ENCODE measurements at regions not wholly inside any gene's neighbourhood (a gene's known extent, or its start where the extent isn't known, plus 50 kb on each side); places are given as distances from the start of the nearest gene placed in this dataset.
"Not testable (repeated sequence)": the region's sequence is repeated elsewhere in the genome, so short reads cannot be mapped to it uniquely, and the experiment has no call there.

- DNase-seq = no peak
These were observed 234.3 kb downstream of the SQOR start for GRCh38 chr15:45869034-45869668.

GRCh38 chr15:45871121-45871855 is 236.5 kb downstream of the SQOR start:
- no peak for DNase-seq

GRCh38 chr15:45873781-45874180 is 239.0 kb downstream of the SQOR start:
- DNase-seq = no peak

DNA sequence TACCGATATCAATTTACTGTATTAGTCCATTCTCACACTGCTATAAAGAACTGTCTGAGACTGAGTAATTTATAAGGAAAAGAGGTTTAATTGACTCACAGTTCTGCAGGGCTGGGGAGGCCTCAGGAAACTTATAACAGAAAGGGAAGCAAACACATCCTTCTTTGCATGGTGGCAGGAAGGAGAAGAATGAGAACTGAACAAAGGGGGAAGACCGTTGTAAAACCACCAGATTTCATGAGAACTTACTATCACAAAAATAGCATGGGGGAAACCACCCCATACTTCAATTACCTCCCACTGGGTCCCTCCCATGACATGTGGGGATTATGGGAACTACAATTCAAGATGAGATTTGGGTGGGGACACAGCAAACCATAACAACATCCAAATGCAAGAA is 239.7 kb downstream of the SQOR start:
- not testable (repeated sequence) for DNase-seq

DNA sequence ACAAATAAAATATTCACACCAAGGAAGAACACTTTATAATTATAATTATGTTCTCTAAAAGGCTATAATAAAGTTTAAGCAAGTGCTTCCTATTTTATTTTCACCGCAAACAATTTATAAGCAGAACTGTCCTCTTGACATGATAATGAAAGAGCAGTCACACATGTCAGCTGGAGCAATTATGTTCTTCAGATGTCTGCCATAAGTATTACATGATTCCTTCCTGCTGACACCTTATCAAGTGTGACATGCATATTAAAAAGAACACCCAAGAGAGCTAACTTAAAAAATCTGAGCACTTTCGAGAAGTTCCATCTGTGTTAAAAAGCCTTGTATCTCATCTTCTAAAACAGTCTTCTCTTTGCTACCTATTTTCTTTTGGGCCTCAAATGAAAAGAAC is 249.5 kb downstream of the SQOR start:
- DNase-seq = no peak

DNA sequence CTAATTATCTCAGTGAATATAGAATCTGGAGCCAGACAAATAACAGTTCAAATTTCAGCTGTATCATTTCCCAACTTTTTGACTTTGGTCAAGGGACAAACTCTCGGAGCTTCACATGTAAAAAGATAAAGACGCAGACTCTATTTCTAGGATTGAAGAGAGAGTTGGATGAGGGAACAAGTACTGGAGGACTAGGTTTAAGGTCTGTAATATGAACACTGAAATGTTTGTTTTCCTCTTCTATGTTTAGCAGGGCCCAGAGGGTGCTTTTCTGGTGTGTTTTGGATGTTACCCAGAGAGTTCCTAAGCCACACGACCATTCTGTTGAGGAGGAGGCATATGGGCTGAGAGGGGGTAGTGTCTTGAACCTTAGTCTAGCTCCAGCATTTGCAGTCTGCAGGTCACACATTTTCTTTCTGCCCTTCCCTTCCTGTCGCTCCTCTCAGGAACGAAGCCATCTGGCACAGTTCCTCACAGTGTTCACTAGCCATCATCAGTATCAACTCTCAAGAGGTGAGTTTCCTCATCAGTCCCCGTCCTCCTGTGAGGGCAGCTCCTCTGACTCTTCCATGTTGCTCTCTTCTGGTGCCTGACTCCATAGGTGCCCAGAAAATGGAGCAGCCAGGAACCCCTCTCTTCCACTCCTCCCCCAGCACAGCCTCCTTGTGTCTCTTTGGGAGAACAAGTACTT is 250.1 kb downstream of the SQOR start:
- no peak for DNase-seq

DNA sequence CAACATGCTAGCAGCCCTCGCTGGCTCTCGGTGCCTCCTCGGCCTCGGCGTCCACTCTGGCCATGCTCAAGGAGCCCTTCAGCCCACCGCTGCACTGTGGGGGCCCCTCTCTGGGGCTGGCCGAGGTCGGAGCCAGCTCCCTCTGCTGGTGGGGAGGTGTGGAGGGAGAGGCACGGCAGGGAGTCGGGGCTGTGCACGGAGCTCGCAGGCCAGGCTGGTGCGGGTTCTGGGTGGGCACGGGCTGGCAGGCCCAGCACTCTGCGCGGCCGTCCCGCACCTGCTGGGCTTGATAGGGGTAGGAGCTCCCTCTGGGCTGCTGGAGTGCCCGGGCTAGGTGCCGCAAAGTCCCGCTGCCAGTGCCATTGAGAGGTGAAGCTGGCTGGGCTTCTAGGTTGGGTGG is 251.0 kb downstream of the SQOR start:
- DNase-seq = no peak

GRCh38 chr15:45891766-45892165 is 256.9 kb downstream of the SQOR start:
- no peak for DNase-seq

DNA sequence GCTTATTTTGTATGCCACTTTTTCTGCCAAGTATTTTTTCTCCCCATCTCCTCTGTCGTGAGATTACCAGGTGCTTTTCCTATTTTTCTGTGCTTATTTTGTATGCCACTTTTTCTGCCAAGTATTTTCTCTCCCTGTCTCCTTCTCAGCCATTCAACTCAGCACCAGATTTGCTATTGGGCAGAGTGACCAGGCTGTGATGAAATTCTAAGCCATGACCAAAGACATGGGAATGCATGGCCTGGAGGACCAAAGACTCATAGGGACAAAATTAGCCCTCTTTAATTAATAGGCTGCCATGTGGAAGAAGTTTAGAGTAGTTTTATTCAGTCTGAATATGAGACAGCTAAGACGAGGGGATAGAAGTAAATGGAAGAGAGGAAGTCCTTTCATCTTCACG is 257.4 kb downstream of the SQOR start:
- no peak for DNase-seq

GRCh38 chr15:45903283-45903682 is 268.5 kb downstream of the SQOR start:
- DNase-seq = no peak

DNA sequence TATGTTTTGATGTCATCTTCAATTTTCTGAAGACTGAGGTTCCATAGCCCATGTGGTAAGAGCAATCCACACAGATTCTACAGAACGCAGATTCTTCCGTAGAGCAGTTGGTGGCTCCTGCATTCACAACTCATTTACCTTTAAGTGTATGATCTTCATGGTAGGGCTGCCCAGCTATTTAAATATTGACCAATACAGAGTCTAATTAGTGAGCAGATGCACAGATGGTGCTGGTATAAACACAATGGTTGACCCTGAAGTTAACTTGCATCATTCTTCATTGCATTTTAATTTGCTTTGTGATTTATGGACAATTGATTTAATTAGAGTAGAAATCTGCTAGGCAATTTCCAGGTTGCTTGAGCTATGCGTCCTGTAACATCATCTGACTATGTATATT is 269.2 kb downstream of the SQOR start:
- DNase-seq = no peak

DNA sequence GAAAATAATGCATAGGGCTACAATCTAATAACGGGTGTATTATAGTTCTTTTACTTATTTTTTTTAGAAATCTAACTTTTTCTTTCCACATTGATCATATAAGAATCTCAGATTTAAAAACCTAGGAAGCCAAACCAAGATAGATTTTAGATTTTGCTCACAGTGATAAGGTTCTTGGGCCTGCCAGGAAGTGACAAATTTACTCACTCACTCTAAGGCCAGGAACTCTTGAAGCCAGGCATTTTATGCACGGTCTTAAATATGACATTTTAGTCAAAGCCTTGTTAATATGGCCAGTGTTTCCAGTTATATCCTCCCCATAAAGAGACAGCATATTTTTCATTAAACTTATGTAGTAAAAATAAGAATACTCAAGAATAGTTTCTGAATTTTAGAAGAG is 271.4 kb downstream of the SQOR start:
- DNase-seq = no peak

DNA sequence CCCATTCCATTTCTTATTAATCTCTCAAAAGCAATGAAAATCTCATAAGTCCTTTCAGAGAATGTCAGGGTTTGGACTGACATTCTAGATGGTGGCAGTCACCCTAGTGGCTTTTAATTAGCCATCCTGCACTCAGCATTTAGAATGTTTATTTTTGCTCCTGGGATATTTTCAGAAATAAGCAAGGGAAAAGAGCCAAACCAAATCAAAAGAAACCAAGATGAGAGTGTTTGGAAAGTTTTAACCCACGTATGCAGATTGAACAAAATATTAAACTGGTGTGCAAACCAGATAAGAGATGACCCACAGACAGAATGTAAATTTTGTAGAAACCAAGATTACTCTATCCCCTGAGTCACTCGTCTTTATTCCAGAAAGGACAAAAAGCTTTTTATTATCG is 275.8 kb downstream of the SQOR start:
- DNase-seq = no peak

GRCh38 chr15:45913451-45913850 is 278.6 kb downstream of the SQOR start:
- no peak for DNase-seq

DNA sequence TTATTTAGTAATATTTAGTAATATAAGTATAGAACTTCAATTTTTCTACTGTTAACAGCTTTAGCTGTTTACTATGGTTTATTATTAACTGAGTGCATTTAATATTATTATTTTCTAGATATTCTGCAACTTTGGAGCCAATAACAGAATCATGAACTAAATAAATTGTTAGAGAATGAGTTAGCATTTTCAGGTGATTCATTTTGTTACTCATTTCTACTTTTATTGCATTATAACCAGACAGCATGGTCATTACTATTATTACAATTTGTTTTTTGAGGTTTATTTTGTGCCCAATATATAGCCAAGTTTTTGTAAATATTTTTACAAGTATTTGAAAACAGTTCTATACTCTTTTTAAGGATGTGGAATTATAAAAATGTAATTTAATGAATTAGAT is 279.6 kb downstream of the SQOR start:
- no peak for DNase-seq

DNA sequence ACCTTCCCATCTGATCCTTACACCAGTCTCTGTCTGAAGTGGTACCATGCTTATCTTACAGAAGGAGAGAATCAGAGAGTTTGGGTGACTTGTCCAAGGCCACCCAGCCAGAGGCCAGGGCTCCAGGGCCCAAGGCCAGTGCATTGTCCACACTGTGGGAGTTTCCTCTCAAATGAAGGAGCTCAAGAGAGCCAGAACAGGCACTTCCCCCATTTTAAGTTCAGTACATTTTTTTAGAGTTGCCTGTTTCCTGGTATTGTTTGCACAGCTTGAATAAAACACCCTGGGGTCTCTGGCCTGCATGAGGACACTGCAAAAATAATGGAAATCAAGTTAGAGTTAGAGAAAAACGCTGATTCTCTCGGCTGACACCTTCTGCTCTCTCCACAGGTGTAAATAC is 284.0 kb downstream of the SQOR start:
- no peak for DNase-seq

- DNase-seq = no peak
These were observed 285.0 kb downstream of the SQOR start for GRCh38 chr15:45919806-45920205.

DNA sequence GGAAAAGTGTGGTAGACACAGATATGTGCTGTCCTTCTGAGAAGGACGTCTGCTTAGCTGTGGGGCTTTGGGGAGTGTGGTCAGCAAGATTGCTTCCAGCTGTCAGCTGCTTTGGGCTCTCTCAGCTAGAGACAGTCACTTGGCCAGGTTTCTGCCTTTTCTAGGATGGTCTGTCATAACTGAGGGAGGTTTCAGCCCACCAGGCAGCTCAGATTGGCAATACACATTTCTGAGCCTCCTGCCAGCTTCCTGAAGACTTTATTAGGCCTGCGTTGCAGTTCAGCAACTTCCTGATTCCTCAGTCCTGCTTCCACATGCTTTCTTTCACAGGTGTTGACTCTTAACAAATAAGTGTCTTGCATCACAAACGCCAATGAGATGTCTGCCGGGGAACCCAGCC is 286.5 kb downstream of the SQOR start:
- no peak for DNase-seq

DNA sequence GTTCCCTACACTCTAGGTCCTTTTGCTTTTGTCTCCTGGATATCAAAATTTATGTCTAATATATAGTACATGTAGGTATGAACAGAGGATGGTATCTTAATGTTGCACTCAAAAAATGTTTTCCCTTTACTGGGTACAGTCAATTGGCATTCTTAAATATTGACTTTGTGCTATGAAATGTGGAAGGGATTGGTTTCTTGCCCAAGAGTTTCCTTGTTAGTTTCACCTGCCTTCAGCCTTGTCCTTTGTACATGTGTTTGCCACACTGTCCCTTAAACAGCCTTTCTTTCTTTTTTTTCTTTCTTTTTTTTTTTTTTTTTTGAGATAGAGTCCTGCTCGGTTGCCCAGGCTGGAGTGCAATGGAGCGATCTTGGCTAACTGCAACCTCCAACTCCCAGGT is 287.1 kb downstream of the SQOR start:
- DNase-seq = no peak

- no peak for DNase-seq
These were observed 306.5 kb downstream of the SQOR start for GRCh38 chr15:45941367-45941766.

DNA sequence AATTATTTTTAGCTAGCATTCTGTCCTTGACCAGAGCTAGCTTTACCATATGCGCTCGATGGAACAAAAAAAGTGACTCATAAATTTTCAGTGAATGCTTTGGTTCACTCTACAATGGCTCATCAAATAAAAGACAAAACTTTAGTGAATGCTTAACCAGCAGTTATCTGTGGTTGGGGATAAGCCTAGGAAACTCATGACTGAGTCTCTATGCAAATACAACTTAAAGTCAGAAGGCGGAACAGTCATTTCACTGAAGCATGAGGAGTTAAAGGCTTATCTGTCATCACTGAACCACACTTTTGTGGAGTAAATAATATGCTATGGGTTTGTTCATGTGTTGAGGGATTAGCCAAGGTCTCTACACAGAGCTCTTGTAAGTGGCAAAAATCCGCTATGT is 308.4 kb downstream of the SQOR start:
- DNase-seq = no peak

DNA sequence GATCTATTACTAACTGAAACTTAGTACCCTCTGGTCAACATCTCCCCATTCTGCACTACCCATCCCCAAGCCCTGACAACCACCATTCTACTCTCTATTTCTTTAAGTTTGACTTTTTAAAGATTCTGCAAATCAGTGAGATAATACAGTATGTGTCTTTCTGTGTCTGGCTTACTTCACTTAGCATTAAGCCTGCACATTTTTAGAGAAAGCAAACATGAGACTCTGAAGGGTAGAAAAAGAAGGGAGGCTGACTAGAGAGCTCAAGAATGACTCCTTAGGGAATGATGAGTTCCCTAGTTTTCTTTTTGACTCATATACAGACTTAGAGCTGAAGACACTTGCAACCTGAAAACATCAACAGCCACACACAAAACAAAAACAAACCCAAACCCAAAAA is 311.3 kb downstream of the SQOR start:
- DNase-seq = no peak

GRCh38 chr15:45948181-45948621 is 313.4 kb downstream of the SQOR start:
- DNase-seq = no peak

GRCh38 chr15:45958924-45959323 is 324.1 kb downstream of the SQOR start:
- no peak for DNase-seq

Measured in SHP77 treated with DMSO at 0.1 percent for 48 hours (cell line).